CD4-positive, alpha-beta T cell treated with Interleukin-12 subunit alpha and Interleukin-12 subunit beta, for 1 hour (primary cell): ENCODE measurements at regions not wholly inside any gene's neighbourhood (a gene's known extent, or its start where the extent isn't known, plus 50 kb on each side); places are given as distances from the start of the nearest gene placed in this dataset.

Experiments used
- DNase-seq: peaks from one replicate; pipeline ENCODE4 v3.0.0-alpha.2; 2020

DNA sequence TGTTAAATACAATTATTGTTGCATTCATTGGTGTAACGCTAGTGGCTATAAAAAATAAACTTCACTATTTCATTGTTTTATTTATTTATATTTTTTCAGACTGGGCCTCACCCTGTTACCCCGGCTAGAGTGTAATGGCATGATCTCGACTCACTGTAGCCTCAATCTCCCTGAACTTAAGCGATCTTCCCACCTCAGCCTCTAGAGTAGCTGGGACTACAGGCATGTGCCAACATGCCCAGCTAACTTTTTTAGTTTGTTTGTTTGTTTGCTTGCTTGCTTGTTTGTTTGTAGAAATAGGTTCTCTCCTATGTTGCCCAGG lies 387.4 kb upstream of the PTBP2 start:
- no peak for DNase-seq

- DNase-seq, result no peak
Observed at GRCh38 chr1:96338622-96339021, 383.0 kb upstream of the PTBP2 start.

DNA sequence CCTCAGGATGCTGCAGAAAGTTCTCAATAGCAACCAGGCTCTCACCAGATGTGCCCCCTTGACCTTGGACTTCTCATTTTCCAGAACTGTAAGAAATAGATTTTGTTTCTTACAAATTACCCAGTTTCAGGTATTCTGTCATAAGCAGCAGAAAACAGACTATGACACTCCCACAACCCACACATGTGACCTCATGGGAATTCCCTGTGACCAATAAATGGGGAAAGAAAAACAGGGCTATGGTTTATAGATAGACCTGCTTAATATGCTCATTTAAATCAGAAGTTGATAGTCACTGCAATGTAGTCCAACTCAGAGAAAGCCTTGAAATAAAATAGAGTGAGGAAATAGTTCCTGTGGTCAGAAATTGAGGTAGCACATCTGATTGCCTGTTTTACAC lies 380.9 kb upstream of the PTBP2 start:
- DNase-seq, result no peak

GRCh38 chr1:96346719-96347118 lies 374.9 kb upstream of the PTBP2 start:
- no peak for DNase-seq

DNA sequence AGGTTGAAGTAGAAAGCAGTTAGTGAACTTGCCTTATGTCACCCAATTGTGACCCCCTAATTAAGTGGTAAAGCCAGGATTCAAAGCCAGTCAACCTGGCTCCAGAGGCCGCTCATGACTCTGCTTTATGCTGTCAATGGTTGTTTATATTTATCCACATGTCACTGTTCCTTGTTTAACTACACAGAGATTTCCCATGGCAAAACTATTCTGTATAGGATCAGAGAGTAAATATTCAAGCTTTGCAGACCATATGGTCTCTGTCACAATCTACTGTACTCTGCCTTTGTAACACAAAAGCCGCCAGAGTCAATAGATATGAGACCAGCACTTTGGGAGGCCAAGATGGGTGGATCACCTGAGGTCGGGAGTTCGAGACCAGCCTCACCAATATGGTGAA lies 371.7 kb upstream of the PTBP2 start:
- DNase-seq, result no peak

- no peak for DNase-seq
Observed at GRCh38 chr1:96352733-96353132, 368.9 kb upstream of the PTBP2 start.

GRCh38 chr1:96355521-96355920 lies 366.1 kb upstream of the PTBP2 start:
- no peak for DNase-seq

DNA sequence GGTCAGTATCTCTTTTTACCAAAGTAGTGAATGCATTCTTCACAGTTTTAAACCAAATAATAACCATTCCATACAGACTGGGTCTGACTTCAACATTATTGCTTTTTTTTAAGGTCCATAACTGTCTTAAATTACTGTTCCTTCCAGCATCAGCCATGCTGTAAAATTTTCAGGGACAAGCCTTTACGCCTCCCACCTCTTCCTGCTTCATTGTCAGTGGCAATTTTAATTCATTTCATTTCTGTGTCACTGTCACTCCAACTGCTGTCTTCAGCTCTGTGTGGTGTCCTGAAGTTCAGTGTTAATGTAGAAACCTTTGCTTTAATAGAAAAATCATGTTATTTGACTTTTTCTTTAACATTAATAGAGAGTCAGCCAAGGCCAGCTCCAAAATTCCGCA lies 365.6 kb upstream of the PTBP2 start:
- no peak for DNase-seq

DNA sequence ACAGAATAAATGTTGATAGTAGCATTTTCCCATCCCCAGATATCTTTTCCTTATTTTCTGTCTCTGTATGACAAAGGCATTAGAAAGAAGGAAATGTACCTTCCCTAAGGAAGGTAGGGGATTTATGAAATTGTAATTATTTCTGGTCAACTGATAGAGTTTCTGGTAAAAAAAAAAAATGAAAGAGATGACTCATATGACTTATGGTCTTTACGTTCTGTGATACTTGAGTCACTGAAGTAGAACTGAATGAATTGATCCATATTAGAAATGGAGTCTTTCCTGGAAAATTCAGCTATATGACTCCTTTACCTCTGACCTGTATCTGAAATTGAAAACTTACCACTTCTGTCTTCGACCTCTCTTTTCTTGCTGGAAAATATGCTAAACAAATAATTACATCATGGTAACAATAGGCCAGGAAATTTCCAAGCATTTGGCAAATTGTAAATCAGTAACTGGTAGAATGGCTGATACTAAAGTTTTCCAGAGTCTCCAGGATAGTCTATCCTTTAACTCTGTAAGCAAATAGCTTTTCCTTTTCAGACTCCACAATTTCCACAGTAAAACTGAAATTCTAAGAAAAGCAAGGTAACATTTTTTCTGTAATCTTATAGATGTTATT lies 364.3 kb upstream of the PTBP2 start:
- no peak for DNase-seq

DNA sequence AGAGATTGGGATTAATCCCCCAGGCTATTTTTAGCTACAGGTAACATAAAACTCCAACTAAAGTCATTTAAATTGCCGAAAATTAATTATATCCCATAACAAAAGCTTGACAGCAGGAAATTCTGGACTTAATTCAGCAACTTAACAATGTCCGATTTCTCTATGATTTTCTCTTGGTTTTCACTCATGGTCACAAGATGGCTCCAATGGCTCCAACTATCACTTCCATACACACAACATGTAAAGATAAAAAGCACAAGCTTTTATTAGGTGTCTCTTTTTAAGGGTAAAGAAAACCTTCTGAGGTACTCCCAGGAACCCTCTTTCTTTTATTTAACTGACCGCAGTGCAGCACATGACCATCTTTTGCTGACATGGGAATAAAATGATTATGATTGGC lies 363.5 kb upstream of the PTBP2 start:
- DNase-seq, result no peak

DNA sequence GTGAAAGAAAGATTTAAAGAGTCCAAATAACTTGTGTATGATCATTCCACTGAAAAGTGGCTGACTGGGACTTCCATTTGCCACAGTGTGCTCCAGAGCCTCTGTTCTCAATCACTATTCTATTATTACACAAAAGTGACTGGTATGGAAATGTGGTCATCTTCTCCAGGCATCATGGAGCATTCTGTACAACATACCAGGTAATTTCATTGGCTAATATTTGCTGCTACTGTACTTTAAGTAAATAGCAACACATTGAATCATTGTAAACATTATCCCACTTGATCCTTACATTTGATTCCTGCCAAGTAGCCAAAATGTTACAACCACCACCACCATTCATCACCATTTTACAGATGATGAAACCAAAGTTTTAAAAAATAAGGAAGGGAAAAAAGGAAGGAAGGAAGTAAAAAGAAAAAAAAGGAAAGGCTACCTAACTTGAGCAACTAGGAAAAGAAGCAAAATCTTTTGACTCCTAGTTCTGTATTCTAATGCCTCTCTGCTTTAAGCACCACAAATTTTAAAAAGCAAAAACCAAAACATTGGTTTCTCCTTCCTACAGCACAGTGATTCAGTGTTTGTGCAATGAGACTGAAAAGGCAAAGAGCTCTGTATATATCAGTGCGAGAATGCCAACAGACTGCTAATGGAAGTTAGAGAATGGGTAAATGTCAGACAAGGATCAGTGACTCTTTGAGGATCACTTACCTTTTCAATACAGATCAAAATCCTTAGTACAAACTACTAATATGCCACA lies 361.4 kb upstream of the PTBP2 start:
- no peak for DNase-seq

- no peak for DNase-seq
Observed at GRCh38 chr1:96361271-96361856, 360.2 kb upstream of the PTBP2 start.

- DNase-seq, result no peak
Observed at GRCh38 chr1:96361961-96362360, 359.6 kb upstream of the PTBP2 start.

GRCh38 chr1:96362623-96363022 lies 359.0 kb upstream of the PTBP2 start:
- DNase-seq, result no peak

DNA sequence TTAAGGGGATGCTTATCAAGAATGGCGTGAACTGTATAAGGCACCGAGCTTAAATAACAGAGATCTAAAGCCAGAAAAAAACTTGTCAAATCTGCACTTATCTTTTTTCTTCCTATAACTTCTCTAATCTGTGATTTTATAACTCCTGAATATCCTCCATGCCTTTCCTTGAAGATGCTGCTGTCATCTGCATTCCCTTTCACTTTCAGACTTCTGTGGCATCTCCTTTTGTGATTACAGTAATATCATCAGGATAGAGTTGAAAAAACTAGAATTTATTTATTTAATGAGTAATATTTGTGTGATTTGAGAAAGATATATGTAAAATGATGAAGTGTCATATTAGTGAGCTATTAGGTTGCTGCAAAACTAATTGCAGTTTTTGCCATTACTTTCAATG lies 357.8 kb upstream of the PTBP2 start:
- no peak for DNase-seq

DNA sequence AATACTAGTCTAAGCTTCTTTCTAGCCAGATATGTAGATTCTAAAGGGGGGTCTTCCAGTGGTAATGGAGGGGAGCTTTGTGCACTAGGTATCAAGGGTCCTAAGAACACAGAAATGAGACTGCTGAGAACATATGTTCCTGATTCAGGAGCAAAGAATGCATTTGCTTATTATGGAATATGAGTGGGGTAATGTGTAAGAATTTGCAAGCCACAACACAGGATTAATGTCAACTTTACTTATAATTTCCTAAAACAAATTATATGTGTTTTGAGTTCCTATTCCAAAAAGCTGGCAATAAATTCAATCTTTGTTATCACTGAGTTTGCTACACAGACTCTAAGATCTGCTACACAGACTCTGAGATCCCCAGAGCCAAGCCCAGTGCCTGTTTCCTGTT lies 357.0 kb upstream of the PTBP2 start:
- no peak for DNase-seq

DNA sequence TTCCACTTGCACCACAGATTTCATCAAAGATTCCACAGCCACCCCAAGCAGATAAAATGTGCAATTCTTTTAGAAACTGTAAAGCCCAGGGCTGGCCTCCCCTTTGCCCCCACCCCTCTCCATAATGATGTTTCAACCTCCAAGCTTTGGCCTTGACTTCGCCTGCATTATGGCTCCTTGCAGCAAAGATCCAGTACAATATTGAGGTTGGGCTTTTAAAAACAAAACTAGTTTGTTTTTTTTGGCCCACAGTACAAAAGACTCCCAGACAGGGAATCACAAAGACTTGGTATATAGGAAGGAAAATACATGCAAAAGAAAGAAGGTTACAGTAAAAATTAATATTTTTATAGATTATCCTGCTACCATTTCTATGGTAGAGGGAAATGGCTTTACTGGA lies 356.5 kb upstream of the PTBP2 start:
- no peak for DNase-seq

GRCh38 chr1:96365596-96366390 lies 355.8 kb upstream of the PTBP2 start:
- no peak for DNase-seq

DNA sequence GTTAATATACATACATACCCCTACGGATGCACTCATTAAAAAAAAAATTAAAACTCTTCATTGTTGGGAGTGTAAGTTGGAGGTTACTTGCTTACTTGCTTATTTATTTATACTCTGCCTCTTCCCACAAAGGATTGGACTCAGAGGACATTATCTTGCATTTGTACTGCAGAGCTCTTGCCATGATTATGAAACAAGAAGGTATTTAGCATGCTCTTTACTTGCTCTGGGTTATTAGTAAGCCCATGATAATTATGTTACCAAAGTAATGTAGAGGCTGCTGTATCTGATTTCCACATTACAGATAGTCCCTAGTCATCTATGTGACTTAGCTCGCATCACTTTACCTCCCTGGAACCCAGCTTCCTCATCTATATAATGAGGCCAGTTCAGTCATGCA lies 355.1 kb upstream of the PTBP2 start:
- no peak for DNase-seq

GRCh38 chr1:96367791-96368190 lies 353.8 kb upstream of the PTBP2 start:
- no peak for DNase-seq

GRCh38 chr1:96370757-96371156 lies 350.8 kb upstream of the PTBP2 start:
- DNase-seq, result no peak

- no peak for DNase-seq
Observed at GRCh38 chr1:96372881-96373280, 348.7 kb upstream of the PTBP2 start.

DNA sequence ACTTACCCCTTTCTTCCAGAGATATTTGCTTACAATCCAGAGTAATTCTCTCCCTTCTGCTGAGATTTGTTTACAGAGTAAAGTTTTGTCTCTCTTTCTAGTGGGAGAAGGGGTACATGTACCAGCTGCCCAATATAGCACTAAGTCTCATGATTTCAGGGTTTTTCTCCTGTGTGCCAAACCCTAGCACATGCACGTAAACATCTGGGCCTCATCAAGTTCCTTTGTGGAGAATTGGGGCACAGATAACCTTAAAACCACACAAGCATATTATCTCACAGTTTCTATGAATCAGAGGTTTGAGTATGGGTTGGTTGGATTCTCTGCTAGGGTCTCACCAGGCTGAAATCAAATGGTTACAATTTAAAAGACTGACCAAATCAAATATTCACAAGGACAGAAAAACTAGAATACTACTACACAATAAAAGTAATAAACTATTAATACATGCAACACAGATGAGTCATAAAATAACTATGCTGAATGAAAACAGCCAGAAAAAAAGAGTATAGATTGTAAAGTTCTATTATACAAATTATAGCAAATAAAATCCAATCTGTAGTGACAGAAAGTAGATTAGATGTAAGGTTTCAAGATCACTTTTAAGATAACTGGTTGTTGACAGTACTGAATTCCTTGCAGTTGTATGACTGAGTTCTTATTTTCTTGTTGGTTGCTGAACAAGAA lies 347.4 kb upstream of the PTBP2 start:
- DNase-seq, result no peak
